Testis (tissue), 2 donors: ENCODE measurements at regions not wholly inside any gene's neighbourhood (a gene's known extent, or its start where the extent isn't known, plus 50 kb on each side); places are given as distances from the start of the nearest gene placed in this dataset.

Experiments used
- DNase-seq: peaks from one replicate; pipeline ENCODE4 v3.0.0-alpha.2; 2019
- H3K27ac ChIP-seq, 2 donors: fragments of 200-600 bp; sonication (generic); one replicate each; pipeline ENCODE4 v1.5.1; 2019
- H3K27me3 ChIP-seq: fragments of 200-600 bp; sonication (generic); one replicate; pipeline ENCODE4 v1.5.1; 2019
- H3K36me3 ChIP-seq: fragments of 200-600 bp; sonication (generic); one replicate; pipeline ENCODE4 v1.5.1; 2017; ENCODE audit warnings: low read depth; ENCODE audit errors: missing control alignments
- H3K4me1 ChIP-seq: fragments of 200-600 bp; sonication (generic); one replicate; pipeline ENCODE4 v1.5.1; 2019
- H3K4me3 ChIP-seq, 2 donors: fragments of 200-600 bp; sonication (generic); one replicate each; pipeline ENCODE4 v1.5.1; 2017 to 2019
- H3K9me3 ChIP-seq: fragments of 200-600 bp; sonication (generic); one replicate; pipeline ENCODE4 v1.5.1; 2017
- POLR2A ChIP-seq: fragments of 450-650 bp; IDR thresholded peaks from one replicate; pipeline ENCODE4 v1.6.1; 2017; ENCODE audit warnings: antibody characterized with exemption, mild to moderate bottlenecking, moderate library complexity
- WGBS, 2 donors: methylation state at CpG; one replicate each; pipeline ENCODE4 v1.1.5; 2018; 5-methylcytosine and 5-hydroxymethylcytosine counted together
- intact Hi-C: fragments of 100-400 bp; cut with DNase I; formaldehyde crosslinking; loops from one replicate; pipeline ENCODE4 v1.15.1; 2023; ENCODE audit warnings: low total_unique reads
- TF ChIP-seq, protein P1 (sequence below), 3 experiments: fragments of 450-650 bp in 2 of 3; fragments of 200-600 bp in 1 of 3; sonication (generic) in 1 of 3; IDR thresholded peaks; one replicate each; pipeline ENCODE4 v1.5.1; 2016 to 2019; ENCODE audit warnings: antibody characterized with exemption in 3 of 3, mild to moderate bottlenecking in 2 of 3, moderate library complexity in 1 of 3

DNA sequence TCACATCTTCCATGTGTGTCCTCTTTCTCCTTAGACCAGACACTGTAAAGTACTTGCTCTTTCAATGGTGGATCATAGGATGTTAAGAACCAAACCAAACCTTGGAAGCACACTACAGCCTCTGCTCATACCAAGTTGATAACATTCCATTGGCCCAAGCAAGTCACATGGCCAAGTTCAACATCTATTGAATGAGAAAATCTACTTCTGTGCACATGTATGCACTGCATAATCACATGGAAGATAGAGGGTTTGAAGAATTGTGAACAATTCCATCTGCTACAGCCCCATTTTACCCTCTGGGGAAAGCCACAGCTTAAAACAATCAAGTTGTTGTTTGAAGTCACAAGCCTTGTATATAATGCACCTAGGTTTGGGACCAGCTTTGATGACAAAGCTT lies 68.2 kb downstream of the MFAP3 start:
- no peak for TF ChIP-seq POLR2A
- TF ChIP-seq, protein P1, sequence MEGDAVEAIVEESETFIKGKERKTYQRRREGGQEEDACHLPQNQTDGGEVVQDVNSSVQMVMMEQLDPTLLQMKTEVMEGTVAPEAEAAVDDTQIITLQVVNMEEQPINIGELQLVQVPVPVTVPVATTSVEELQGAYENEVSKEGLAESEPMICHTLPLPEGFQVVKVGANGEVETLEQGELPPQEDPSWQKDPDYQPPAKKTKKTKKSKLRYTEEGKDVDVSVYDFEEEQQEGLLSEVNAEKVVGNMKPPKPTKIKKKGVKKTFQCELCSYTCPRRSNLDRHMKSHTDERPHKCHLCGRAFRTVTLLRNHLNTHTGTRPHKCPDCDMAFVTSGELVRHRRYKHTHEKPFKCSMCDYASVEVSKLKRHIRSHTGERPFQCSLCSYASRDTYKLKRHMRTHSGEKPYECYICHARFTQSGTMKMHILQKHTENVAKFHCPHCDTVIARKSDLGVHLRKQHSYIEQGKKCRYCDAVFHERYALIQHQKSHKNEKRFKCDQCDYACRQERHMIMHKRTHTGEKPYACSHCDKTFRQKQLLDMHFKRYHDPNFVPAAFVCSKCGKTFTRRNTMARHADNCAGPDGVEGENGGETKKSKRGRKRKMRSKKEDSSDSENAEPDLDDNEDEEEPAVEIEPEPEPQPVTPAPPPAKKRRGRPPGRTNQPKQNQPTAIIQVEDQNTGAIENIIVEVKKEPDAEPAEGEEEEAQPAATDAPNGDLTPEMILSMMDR (IDR thresholded peaks at IDR 0.05), result no peak
- no peak for DNase-seq
- H3K27ac ChIP-seq, result no peak overlapping the region
- H3K36me3 ChIP-seq, result no peaks in the 10 kb centered on the region
- no peak overlapping the region for H3K4me3 ChIP-seq
- no peaks in the 10 kb centered on the region for H3K4me1 ChIP-seq
- H3K27me3 ChIP-seq, result no peaks in the 10 kb centered on the region
- intact Hi-C loops, result no loop called here
- no peaks in the 10 kb centered on the region for H3K9me3 ChIP-seq

GRCh38 chr5:154107756-154108155 lies 69.0 kb downstream of the MFAP3 start:
- DNase-seq, result no peak
- no peaks in the 10 kb centered on the region for H3K4me1 ChIP-seq
- no peaks in the 10 kb centered on the region for H3K9me3 ChIP-seq
- intact Hi-C loops, result no loop called here
- H3K27me3 ChIP-seq, result no peaks in the 10 kb centered on the region
- no peaks in the 10 kb centered on the region for H3K36me3 ChIP-seq
- H3K27ac ChIP-seq, result no peak overlapping the region
- no peak for TF ChIP-seq POLR2A
- TF ChIP-seq, protein P1 (IDR thresholded peaks at IDR 0.05), result no peak
- 81 to 82% methylated on average over 7 of the region's 7 CpGs for WGBS, 2 donors
- H3K4me3 ChIP-seq, result no peak overlapping the region

DNA sequence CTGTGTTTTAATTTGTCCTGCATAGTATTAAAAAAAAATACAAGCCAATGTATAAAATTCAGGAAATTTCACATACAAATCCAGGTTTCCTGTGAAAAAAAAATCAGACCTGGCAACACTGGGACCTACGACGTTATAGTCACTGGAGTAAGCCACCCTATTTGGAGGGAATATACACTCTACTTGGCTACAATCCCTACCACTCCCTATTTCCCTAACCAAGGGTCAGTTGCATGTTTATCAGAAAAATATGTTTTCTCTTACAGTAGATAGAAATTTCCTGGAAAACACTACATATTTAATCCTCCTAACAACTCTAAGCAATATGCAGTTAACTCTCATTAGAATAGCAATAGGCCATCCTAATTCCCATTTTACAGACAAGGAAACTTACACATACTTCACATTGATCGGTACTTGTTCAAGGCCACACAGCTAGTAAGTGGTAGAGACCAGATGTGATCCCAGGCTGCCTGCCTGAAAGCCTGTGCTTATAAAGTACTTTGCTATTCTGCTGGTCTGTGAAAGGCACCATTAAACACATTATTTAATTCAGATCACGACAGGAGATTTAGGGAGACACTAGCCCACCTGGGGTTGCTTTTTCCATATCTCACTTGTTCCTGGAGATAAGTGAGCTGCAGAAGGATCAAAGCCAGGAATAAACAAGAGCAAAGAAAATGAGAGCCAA lies 70.8 kb downstream of the MFAP3 start:
- intact Hi-C loops, result no loop called here
- 60 to 62% methylated on average over 4 of the region's 4 CpGs for WGBS, 2 donors
- TF ChIP-seq POLR2A, result no peak
- TF ChIP-seq, protein P1 (IDR thresholded peaks at IDR 0.05), result no peak
- Histone ChIP-seq H3K27ac (no peak overlapping the region), H3K4me3 (no peak overlapping the region), H3K27me3 (no peaks in the 10 kb centered on the region), H3K4me1 (no peaks in the 10 kb centered on the region), H3K36me3 (no peaks in the 10 kb centered on the region), H3K9me3 (no peaks in the 10 kb centered on the region)
- no peak for DNase-seq

DNA sequence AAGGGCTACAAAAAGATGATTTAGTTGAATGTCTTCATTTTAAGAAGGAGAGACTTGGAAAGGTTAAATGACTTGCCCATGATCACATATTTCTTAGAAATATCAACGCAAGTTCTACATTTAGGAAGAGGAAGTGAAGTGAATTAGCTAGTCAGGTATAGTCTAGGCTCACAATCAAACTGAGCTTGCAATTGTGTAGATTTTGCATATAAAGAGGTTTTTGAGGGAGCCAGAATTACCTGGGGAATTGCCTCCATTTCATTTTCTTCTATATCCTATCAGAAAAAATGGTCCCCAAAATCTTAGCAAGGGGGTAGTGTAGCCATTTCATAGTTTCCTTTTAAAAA lies 71.3 kb downstream of the MFAP3 start:
- DNase-seq, result no peak
- intact Hi-C loops, result no loop called here
- Histone ChIP-seq H3K27me3 (no peaks in the 10 kb centered on the region), H3K4me3 (no peak overlapping the region), H3K9me3 (no peaks in the 10 kb centered on the region), H3K4me1 (no peaks in the 10 kb centered on the region), H3K36me3 (no peaks in the 10 kb centered on the region), H3K27ac (no peak overlapping the region)
- 91 to 92% methylated on average over 1 of the region's 1 CpG for WGBS, 2 donors
- TF ChIP-seq, protein P1 (IDR thresholded peaks at IDR 0.05), result no peak
- no peak for TF ChIP-seq POLR2A

DNA sequence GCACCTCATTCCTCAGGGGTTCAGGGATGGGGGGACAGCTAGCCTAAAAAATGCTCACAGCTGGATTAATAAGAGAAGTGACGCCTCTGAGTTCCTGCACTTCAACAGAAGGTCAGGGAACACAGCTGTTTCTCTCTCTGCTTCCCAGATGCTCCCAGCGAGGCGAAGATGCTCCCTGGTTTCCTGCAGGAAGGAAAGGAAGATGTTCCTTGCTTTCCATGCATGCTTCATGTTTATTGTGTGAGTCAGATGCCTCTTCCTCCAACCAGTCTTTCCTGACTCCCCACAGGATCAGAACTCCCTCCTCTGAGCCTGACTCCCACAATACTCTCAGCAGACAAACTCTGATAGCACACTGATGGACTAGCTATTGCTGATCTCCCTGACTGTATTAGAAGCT lies 71.9 kb downstream of the MFAP3 start:
- 51 to 57% methylated on average over 3 of the region's 3 CpGs for WGBS, 2 donors
- Histone ChIP-seq H3K4me1 (no peaks in the 10 kb centered on the region), H3K36me3 (no peaks in the 10 kb centered on the region), H3K27ac (no peak overlapping the region), H3K9me3 (no peaks in the 10 kb centered on the region), H3K27me3 (no peaks in the 10 kb centered on the region), H3K4me3 (no peak overlapping the region)
- no peak for DNase-seq
- intact Hi-C loops, result no loop called here
- no peak for TF ChIP-seq POLR2A
- TF ChIP-seq, protein P1 (IDR thresholded peaks at IDR 0.05), result no peak
